ENCODE measurements at regions not wholly inside any gene's neighbourhood (a gene's known extent, or its start where the extent isn't known, plus 50 kb on each side); places are given as distances from the start of the nearest gene placed in this dataset.
A peak's percentile ranks its signal among the peaks of the same experiment; 100 is the strongest.
"Not testable (repeated sequence)": the region's sequence is repeated elsewhere in the genome, so short reads cannot be mapped to it uniquely, and the experiment has no call there.

DNA sequence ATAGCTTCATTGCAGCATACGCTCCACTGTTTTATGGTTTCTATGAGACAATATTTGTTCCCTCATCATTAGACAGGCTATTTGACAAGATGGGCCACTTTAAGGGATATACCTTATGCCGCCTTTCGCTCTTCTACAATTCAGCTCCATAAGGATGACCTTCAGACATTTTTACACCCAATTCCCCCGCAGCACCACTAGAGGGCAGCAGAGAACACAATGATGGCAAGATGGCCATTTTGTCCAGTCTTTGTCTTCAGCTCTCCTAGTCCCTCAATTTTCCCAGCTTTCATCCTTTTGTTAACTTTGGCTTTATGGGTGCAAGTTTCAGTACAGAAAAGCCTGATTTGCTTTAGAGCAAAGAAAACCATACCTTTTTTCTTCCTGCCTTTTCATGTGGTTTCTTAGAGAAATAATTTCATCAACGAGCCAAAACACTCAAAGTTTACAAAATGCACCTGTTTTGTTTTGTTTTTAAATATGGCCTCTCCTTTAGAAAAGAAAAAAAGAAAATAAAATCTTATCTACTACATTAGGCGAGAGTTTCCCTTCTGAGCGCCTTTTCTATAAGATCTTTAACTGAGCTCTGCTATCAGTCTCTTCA, 355.3 kb downstream of the TOX3 start:
- ATAC-seq (no peak), DNase-seq (ENCODE audit: low spot score in 2 of 2) (peak in 1 of 2 donors; percentile 54)
- Mint-ChIP-seq H3K27ac (no peak overlapping the region), H3K36me3 (no peaks in the 10 kb centered on the region), H3K9me3 (no peaks in the 10 kb centered on the region)

GRCh38 chr16:52184336-52184735, 362.6 kb downstream of the TOX3 start:
- Mint-ChIP-seq H3K36me3 (no peaks in the 10 kb centered on the region), H3K27ac (no peak overlapping the region)
- ATAC-seq = no peak

GRCh38 chr16:52182840-52183239, 364.1 kb downstream of the TOX3 start:
- no peak for ATAC-seq
- Mint-ChIP-seq H3K9me3 (peaks cover 0 to 11% of the 10 kb centered on the region in 2 donors), H3K27ac (no peak overlapping the region), H3K36me3 (no peaks in the 10 kb centered on the region)
- DNase-seq (ENCODE audit: low spot score in 2 of 2) = no peak

More at GRCh38 chr16:52184336-52184735, 362.6 kb downstream of the TOX3 start:
- peaks cover 0 to 6% of the 10 kb centered on the region in 2 donors for H3K9me3 Mint-ChIP-seq
- no peak for DNase-seq (ENCODE audit: low spot score in 2 of 2)

DNA sequence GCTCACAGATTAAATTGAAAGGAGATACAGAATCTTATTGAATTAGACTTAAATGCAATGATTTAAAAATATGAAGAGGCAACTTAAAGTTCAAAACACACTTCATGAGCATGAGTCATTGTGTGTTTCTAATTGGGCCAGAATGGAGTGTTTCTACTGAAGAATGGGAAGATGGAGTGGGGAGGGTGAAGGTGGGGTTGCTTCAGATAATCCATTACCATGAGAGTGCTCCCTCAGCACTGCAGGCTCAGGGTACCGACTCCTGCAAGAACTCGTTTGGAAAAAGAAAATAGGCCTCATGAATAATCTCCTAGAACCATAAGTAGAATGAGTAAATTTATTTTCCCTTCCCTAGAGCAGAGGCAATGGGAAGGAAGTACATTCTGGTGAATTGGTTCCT, 372.8 kb downstream of the TOX3 start:
- peaks cover 4 to 11% of the 10 kb centered on the region in 2 donors for H3K9me3 Mint-ChIP-seq
- no peak for ATAC-seq
- H3K36me3 Mint-ChIP-seq = no peaks in the 10 kb centered on the region
- no peak overlapping the region for H3K27ac Mint-ChIP-seq
- DNase-seq (ENCODE audit: low spot score in 2 of 2) = no peak

- H3K9me3 Mint-ChIP-seq = peaks cover 16% of the 10 kb centered on the region in 2 donors
- ATAC-seq (no peak), DNase-seq (ENCODE audit: low spot score in 2 of 2) (no peak)
- H3K36me3 Mint-ChIP-seq = peaks cover 0 to 4% of the 10 kb centered on the region in 2 donors
- no peak overlapping the region for H3K27ac Mint-ChIP-seq
Observed at GRCh38 chr16:52171481-52171880, 375.5 kb downstream of the TOX3 start.

DNA sequence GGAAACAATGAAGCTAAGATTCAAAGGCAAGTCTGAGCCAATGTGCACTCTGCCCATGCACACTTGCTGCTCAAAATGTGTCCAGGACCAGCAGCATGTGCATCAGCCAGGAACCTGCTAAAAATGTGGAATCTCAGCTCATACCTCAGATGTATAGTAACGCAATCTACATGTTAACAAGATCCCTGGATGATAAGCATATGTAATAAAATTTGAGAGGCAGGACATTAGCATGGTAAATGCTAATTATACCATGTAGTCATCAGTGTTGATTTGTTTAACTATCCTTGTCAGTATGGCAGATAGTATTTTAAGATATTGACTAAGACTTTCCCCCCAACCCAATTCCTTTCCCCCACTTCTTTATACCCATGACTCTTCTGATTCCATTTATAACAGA, 379.6 kb downstream of the TOX3 start:
- DNase-seq (ENCODE audit: low spot score in 2 of 2) (no peak), ATAC-seq (no peak)
- Mint-ChIP-seq H3K36me3 (peaks cover 0 to 4% of the 10 kb centered on the region in 2 donors), H3K9me3 (peaks cover 9 to 16% of the 10 kb centered on the region in 2 donors), H3K27ac (no peak overlapping the region)

DNA sequence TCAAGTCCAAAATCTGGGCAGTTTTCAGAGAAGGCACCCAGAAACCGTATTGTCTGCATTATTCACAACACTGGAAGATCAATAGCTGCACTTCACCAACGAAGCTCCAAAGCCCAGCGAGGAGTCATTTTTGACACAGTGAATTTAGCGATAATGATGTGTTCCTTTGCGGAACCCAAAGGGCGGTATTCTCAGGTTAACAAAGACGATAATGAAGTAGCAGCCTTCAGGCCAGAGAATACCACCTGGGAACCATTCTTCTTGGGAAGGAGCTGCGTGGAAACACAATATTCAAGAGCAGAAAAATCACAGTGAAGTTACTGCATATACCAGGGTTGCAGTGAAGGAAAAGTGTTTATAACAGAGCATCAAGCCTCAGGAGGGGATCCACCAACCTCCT, 381.0 kb downstream of the TOX3 start:
- ATAC-seq (no peak), DNase-seq (ENCODE audit: low spot score in 2 of 2) (no peak)
- Mint-ChIP-seq H3K36me3 (peaks cover 0 to 4% of the 10 kb centered on the region in 2 donors), H3K27ac (no peak overlapping the region), H3K9me3 (peaks cover 9 to 16% of the 10 kb centered on the region in 2 donors)

- ATAC-seq (no peak), DNase-seq (ENCODE audit: low spot score in 2 of 2) (no peak)
- Mint-ChIP-seq H3K36me3 (no peaks in the 10 kb centered on the region), H3K27ac (no peak overlapping the region), H3K9me3 (peaks cover 0 to 4% of the 10 kb centered on the region in 2 donors)
Observed at GRCh38 chr16:52149003-52149402, 397.9 kb downstream of the TOX3 start.

GRCh38 chr16:52141871-52142270, 405.1 kb downstream of the TOX3 start:
- Mint-ChIP-seq H3K9me3 (peaks cover 4 to 16% of the 10 kb centered on the region in 2 donors), H3K27ac (no peak overlapping the region), H3K36me3 (no peaks in the 10 kb centered on the region)
- DNase-seq (ENCODE audit: low spot score in 2 of 2) (no peak), ATAC-seq (no peak)

DNA sequence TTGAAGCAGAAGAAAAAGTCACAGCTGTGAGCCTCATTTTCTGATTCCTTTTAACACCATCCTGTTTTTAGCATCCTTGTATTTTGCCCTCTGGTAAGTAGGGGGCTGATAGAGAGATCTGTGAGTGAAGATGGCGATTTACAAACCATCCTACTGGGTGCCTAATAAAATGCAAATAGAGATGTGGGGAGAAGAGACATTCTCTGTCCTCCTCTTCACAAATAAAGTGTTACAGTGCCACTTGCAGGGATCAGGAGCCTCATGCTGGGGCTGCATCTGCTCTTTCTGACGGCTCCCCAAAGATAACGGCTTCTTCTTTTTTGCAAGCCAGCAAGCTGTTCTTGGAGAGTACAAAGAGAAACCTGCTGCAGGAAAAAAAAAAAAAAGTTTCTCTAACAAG, 418.6 kb downstream of the TOX3 start:
- ATAC-seq (no peak), DNase-seq (ENCODE audit: low spot score in 2 of 2) (no peak)
- H3K36me3 Mint-ChIP-seq = no peaks in the 10 kb centered on the region
- no peak overlapping the region for H3K27ac Mint-ChIP-seq
- H3K9me3 Mint-ChIP-seq = peaks cover 10 to 21% of the 10 kb centered on the region in 2 donors

DNA sequence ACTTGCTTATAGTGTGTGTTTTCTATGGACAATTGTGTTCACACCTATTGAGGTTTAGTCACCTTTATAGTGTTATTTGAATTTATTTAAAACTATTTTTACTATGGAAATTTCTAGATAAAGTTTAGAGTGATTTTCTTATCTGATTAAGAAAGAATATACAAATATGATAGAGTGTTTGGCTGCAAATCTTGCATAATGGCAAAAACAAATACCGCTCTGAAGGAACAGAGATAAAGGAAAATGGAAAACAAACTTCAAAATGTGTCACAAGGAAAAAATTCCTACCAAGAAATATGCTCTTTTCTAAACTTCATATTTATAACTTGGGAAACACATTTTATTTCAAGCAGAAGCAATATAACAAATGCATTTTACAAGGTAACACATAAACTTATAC, 423.1 kb downstream of the TOX3 start:
- DNase-seq (ENCODE audit: low spot score in 2 of 2) = no peak
- peaks cover 0 to 3% of the 10 kb centered on the region in 2 donors for H3K36me3 Mint-ChIP-seq
- ATAC-seq = no peak

DNA sequence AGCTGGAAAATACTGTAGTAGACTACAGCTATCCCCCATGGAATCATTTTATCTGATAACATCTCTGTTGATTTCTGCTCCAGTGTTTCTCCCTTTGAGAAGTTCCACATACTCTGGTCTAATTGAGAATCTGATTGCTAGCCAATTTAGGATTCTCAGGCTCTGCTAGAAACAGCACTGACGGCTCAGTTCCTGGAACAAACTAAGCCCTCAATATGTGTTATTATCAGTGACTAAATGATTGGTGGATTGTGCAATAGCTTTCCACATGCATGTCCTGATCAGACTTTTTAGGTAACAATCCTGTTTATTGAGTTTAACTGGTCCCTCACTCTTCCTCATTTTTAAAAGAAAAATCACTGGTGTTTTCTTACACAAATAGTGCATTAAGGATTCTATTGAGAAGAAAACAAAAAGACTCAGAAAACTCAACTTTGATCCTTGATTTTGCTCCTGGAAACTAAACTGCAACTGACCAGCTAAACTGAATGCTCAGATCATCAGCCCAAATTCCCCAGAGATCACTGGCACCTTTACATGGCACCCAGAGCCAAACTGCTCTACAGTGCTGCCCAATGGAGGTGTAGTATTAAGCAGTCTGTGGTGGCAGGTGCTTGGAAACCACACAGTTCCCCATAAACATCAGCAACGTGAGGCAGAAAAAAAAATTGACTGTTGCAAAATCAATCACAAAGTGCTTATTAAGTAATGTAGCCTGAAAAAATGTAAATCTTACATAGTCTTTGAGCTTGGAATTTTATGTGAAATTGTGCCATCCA, 423.7 kb downstream of the TOX3 start:
- ATAC-seq = no peak

More for the DNA sequence above, 423.1 kb downstream of the TOX3 start:
- Mint-ChIP-seq H3K27ac (no peak overlapping the region), H3K9me3 (peaks cover 25 to 26% of the 10 kb centered on the region in 2 donors)

GRCh38 chr16:52117171-52117570, 429.8 kb downstream of the TOX3 start:
- peaks cover 0 to 12% of the 10 kb centered on the region in 2 donors for H3K36me3 Mint-ChIP-seq
- H3K27ac Mint-ChIP-seq = no peak overlapping the region
- DNase-seq (ENCODE audit: low spot score in 2 of 2) (no peak), ATAC-seq (no peak)
- H3K9me3 Mint-ChIP-seq = peaks cover 31 to 32% of the 10 kb centered on the region in 2 donors

More for the DNA sequence above, 423.7 kb downstream of the TOX3 start:
- Mint-ChIP-seq H3K36me3 (peaks cover 0 to 6% of the 10 kb centered on the region in 2 donors), H3K27ac (no peak overlapping the region), H3K9me3 (peaks cover 25 to 28% of the 10 kb centered on the region in 2 donors)
- DNase-seq (ENCODE audit: low spot score in 2 of 2) = no peak

DNA sequence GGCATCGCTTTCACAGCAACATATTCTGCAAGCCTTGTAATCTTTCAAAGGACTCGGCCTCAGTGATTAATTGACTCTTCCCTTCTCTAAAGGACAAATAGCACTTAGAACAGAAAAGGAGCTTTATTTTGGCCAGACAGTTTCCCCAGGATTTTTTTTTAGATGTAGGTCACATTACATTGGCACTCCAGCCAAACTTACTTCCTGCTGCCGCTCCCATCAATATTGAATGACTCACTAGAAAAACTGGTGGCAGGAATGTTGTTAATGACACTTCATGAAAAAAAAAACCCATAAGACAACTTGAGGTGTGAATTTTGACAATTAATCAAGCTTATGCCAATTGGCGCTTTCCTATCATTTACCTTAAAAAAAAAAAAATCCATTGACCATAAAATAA, 432.6 kb downstream of the TOX3 start:
- H3K36me3 Mint-ChIP-seq = peaks cover 0 to 12% of the 10 kb centered on the region in 2 donors
- no peak for ATAC-seq
- H3K9me3 Mint-ChIP-seq = peaks cover 19 to 25% of the 10 kb centered on the region in 2 donors
- DNase-seq (ENCODE audit: low spot score in 2 of 2) = no peak
- H3K27ac Mint-ChIP-seq = no peak overlapping the region

DNA sequence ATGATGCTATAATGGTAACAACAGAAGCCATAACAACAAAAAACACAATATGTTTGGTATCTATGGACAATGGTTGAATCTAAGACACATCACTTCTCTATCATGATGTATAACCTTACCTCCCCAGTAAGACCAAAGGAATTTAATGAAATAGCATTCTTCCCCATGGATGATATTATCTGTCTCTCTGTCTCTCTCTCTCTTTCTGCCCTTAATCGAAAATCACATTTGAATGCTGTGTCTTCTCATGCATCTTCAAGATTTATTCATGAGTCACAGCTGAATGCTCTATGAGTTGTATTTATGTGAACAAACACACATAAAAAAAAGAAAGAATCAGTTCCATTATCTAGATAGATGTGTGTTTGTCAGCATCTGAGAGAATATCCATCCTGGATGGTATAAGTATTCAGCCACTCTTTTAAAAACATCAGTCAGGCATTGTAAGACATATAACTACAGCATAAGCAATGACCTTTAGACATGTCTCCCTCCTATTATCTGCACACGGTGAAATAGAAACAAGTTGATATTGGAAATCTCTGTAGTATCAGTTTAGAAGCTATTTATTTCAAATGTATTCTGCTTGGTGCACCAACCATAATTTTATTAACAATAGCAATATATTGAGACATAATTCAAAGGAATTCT, 433.3 kb downstream of the TOX3 start:
- no peak for ATAC-seq
- Mint-ChIP-seq H3K36me3 (peaks cover 0 to 7% of the 10 kb centered on the region in 2 donors), H3K9me3 (peaks cover 13 to 20% of the 10 kb centered on the region in 2 donors), H3K27ac (no peak overlapping the region)
- DNase-seq (ENCODE audit: low spot score in 2 of 2) = no peak

- not testable (repeated sequence) for H3K36me3 Mint-ChIP-seq; ATAC-seq; DNase-seq (ENCODE audit: low spot score in 2 of 2); H3K27ac Mint-ChIP-seq
- H3K9me3 Mint-ChIP-seq = peaks cover 9 to 20% of the 10 kb centered on the region in 2 donors
Observed at GRCh38 chr16:52104993-52105392, 441.9 kb downstream of the TOX3 start.

DNA sequence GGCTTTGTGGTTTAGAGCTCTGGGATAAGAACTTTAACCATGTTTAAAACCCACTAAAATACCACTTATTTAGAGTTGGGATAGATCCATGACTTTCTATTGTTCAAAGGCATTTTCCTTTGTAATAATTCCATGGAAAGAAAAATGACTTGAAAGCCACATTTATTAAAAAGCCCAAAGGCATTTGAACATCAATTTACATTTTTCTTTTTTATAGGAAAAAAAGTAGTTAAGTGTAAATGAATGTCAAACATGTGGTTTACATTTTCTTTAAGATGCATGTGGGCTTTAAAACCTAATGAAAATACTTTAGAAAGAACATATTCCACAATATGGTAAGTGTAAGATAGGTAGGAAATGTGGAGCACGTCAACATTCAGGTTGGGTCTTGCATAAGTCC, 443.2 kb downstream of the TOX3 start:
- Mint-ChIP-seq H3K36me3 (no peaks in the 10 kb centered on the region), H3K27ac (no peak overlapping the region), H3K9me3 (peaks cover 9 to 18% of the 10 kb centered on the region in 2 donors)
- DNase-seq (ENCODE audit: low spot score in 2 of 2) = no peak
- ATAC-seq = no peak

Data from activated naive CD4-positive, alpha-beta T cell treated with anti-CD3 and anti-CD28 coated beads, Interleukin-2, amount 50 U/mL, for 72 hours (primary cell).